SU-DHL-6 (cell line): ENCODE measurements at regions not wholly inside any gene's neighbourhood (a gene's known extent, or its start where the extent isn't known, plus 50 kb on each side); places are given as distances from the start of the nearest gene placed in this dataset.

ENCODE experiments used
- EZH2phosphoT487 ChIP-seq: fragments of 200-600 bp; sonication (generic), shearing (Covaris generic); conservative IDR thresholded peaks from 2 replicates; pipeline ENCODE4 v1.6.1; 2018; ENCODE audit warnings: mild to moderate bottlenecking, antibody characterized with exemption, low read length, moderate library complexity, mixed read lengths
- TF ChIP-seq, protein P1 (sequence below): fragments of 200-600 bp; sonication (generic); IDR thresholded peaks from one replicate; pipeline ENCODE4 v1.5.1; 2017; ENCODE audit warnings: antibody characterized with exemption, mild to moderate bottlenecking, low read length, moderate library complexity; ENCODE audit not compliant: insufficient read depth, poor library complexity, severe bottlenecking

- TF ChIP-seq, protein P1, sequence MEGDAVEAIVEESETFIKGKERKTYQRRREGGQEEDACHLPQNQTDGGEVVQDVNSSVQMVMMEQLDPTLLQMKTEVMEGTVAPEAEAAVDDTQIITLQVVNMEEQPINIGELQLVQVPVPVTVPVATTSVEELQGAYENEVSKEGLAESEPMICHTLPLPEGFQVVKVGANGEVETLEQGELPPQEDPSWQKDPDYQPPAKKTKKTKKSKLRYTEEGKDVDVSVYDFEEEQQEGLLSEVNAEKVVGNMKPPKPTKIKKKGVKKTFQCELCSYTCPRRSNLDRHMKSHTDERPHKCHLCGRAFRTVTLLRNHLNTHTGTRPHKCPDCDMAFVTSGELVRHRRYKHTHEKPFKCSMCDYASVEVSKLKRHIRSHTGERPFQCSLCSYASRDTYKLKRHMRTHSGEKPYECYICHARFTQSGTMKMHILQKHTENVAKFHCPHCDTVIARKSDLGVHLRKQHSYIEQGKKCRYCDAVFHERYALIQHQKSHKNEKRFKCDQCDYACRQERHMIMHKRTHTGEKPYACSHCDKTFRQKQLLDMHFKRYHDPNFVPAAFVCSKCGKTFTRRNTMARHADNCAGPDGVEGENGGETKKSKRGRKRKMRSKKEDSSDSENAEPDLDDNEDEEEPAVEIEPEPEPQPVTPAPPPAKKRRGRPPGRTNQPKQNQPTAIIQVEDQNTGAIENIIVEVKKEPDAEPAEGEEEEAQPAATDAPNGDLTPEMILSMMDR, result no peak
- TF ChIP-seq EZH2phosphoT487, result no peak
Measured at GRCh38 chr1:102751111-102751510, 357.2 kb downstream of the COL11A1 start.
